GM21526 (cell line): ENCODE measurements at regions not wholly inside any gene's neighbourhood (a gene's known extent, or its start where the extent isn't known, plus 50 kb on each side); places are given as distances from the start of the nearest gene placed in this dataset.
"Not testable (repeated sequence)": the region's sequence is repeated elsewhere in the genome, so short reads cannot be mapped to it uniquely, and the experiment has no call there.

Experiments used
- ATAC-seq: cut with Tn5 transposase; IDR thresholded peaks from one replicate; pipeline ENCODE4 v1.9.1; 2021; ENCODE audit warnings: moderate library complexity; ENCODE audit not compliant: unreplicated experiment, low FRiP score

- ATAC-seq, result not testable (repeated sequence)
Observed at GRCh38 chr14:34381304-34381703, 80.7 kb downstream of the SPTSSA start.

GRCh38 chr14:34380471-34380845, 81.6 kb downstream of the SPTSSA start:
- ATAC-seq, result no peak

DNA sequence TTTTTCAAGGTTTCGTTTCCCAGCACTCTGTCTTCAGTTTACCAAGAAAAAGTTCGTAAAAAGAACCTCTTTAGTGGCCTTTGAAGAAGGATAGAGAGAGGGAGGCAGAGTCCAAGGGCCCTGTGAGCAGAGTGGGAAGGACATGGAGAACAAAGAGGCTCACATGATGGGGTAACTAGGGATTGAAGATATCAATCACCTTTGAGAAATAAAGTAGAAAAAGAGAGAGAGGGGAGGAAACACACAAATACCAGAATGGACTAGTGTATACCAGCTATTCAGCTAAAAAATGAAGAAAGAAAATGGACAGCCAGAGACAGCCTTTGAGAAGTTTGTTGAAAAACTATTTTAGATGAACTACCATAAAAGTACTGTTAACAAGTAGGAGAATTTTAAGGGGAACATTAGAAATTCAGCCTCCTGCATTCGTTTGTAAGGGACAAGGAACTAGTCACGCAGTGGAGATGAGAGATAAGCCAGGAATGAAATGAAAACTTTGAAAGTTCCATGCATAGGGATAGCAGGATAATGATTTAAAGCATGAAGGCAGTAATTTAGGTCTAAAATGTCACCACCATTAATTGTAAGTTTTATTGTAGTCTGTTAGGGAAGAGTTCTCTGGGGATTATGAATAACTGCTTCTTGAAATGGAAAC, 82.1 kb downstream of the SPTSSA start:
- ATAC-seq, result no peak

- ATAC-seq, result no peak
Observed at GRCh38 chr14:34376649-34377267, 85.3 kb downstream of the SPTSSA start.

DNA sequence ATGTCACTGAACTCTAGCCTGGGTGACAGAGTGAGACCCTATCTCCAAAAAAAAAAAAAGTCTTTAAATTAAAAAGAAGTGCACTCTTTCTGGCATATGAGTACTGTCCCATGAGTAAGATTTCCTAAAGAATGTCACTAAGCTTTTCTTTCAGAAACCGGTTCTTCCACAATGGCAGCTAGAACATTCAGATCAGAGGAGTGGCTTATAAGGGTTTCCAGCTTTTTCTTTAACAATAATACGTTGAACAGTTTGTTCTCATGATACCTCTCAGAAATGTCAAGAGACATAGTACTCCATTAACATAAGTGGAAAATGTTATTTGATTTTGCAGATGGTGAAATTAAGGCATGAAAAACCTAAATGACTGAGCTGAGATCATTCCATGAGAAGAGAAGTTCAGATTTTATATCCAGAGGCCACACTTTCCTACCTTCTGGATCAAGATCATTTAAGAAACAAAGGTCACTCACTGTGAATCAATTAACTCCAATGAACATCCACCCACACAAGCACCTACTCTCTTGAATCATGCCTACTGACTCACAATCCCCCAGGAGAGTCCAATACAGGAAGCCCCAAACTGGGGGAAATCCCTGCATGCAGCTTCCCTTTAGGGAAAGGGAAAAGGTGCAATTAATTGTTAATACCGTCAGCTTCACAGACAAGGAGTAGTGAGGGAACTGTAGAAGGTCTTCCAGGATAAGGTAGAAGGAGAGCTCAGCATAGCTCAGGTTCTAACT, 86.9 kb downstream of the SPTSSA start:
- ATAC-seq, result no peak

- ATAC-seq, result no peak
Observed at GRCh38 chr14:34373191-34373590, 88.8 kb downstream of the SPTSSA start.

- no peak for ATAC-seq
Observed at GRCh38 chr14:34372786-34373185, 89.3 kb downstream of the SPTSSA start.

- ATAC-seq, result no peak
Observed at GRCh38 chr14:34369648-34370030, 92.4 kb downstream of the SPTSSA start.

GRCh38 chr14:34368971-34369647, 92.9 kb downstream of the SPTSSA start:
- ATAC-seq, result no peak

DNA sequence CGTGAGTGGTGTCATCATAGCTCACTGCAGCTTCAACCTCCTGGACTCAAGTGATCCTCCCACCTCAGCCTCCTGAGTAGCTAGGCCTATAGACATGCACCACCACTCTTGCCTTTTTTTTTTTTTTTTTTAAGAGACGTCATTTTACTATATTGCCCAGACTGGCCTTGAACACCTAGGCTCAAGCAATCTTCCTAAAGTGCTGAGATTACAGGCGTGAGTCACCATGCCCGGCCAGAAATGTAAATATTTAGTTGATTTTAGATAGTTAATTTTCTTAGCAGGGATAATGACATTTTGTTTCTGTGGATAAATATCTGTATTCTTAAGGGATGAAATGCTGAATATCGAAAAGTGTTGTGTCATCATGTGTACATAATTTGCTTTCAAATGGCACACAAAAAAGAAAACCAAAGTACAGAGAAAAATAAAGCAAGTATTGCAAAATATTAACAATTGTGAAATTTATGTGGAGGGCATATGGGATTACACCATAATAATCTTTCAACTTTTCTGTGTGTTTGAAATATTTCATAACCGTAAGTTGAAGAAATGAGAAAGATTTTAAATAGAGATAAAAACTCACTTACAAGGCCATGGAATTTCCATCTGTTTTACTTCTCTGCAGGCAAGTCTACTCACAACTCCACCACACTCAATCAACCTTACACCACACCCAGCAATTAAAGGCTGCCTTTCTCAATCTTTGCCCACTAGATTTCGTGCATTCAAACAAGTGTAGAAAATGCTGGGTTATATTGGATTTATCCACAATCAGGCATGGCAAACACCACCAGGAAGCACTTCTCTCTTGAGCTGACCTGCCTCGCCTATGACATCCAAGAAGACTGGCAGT, 93.7 kb downstream of the SPTSSA start:
- no peak for ATAC-seq

DNA sequence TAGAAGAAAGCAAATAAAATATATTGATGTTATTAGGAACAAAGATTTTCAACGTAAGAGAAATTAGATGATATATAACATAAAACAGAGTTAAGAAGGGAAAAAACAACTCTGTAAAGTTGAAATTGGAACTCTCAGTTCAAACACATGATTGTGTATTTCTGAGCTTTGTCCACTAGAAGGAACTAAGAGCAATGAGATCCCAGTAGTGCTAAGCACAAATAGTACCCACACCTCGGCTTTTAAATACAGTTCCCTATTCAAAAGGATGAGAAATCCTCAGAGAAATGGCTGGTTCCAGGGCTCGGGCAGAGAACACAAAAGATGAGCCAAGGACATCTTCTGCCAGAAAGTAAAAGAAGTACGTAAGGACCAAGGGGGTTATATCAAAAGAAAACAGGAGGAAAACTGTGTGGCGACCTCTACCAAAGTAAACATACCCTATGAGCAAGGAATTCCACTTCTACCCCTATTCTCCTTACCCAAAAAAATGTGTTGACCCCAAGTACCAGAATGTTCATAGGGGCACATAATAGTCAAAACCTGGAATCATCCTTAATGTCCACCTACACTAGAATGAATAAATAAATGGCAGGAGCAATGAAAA, 96.6 kb downstream of the SPTSSA start:
- no peak for ATAC-seq

GRCh38 chr14:34364201-34364600, 97.8 kb downstream of the SPTSSA start:
- no peak for ATAC-seq

- ATAC-seq, result no peak
Observed at GRCh38 chr14:34363733-34364134, 98.3 kb downstream of the SPTSSA start.

DNA sequence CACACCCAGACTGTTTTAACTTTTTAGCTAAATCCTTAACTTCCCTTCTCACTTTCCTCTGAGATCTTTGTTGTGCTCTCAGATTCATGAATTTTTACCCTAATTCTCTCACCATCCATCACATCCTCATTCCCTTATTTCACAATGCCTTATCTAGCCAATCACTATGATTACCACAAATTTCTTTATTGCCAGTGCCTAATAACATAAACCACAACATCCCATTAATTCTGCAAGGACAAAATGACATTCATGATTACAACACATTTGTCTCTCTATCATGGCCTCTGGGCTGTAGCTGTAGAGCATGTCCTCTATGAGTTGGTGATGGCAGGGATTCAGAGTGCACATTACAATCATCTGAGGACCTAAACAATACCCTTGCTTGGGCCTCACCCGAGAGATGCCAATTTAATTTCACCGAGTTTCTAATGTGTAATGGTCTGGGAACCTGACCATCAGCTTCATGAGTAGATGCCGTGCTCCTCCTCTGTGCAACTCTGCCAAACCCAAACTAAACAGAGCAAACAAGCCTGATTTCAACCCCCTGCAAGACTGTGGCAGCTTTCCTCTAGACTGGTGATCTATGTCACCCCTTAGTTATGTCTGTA, 99.3 kb downstream of the SPTSSA start:
- no peak for ATAC-seq

DNA sequence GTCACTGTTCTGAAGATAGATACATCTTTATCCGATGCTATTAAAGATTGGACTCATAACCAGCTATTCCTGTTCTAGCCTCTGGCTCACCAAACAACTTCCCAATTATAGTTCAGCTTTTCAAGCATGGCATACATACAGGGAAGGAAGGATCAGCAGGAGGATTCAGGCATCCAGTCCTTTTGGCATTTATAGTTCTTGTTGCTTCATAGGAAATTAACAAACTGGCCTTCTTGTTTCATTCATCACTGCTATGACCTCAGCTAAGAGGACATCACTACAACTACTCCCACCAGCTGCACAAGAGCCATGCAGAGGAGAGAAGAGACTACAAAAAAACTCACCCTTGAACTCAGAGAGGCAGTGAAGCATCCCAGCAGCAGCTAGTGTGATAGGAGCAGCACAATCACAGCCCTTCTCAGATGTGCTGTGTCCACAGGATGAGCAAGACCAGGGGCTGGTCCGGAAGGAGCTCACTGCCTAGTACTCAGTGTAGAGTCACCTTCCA, 100.5 kb downstream of the SPTSSA start:
- no peak for ATAC-seq

DNA sequence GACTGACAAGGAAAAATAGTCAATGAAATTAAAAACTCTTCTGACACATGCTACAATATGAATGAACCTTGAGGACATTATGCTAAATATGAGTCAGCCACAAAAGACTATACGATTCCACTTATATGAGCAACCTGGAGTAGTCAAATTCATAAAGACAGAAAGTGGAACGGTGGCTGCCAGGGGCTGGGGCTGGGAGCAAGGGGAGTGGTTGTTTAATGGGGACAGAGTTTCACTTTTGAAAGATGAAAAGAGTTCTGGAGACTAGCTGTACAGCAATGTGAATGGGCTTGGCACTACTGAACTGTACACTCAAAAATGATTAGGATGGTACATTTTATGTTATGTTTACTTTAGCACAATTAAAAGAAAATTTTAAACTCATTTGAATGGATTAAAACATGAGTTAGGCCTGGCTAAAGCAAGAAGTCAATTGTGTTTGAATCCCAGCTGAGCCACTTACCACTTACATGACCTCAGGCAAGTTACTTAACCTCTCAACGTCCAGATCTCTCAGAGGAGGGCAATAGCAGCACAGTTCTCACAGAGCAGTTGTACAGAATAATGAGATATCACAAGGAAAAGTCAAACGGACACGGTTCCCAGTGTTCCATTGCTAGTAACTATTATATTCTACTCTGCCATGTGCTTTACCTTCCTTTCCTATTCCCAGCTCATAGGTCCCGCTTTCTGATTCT, 102.5 kb downstream of the SPTSSA start:
- ATAC-seq, result no peak

DNA sequence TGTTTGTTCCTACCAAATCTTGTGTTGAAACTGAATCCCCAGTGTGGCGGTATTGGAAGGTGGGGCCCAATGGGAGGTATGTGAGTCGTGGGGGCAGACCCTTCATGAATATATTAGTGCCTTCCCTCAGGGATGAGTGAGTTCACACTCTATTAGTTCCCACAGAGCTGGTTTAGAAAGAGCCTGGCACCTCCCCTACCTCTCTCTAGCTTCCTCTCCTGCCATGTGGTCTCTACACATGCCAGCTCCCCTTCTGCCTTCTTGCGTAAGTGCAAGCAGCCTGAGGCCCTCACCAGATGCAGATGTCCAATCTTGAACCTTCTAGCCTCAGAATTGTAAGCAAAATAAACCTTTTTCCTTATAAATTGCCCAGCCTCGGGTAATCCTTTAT, 105.8 kb downstream of the SPTSSA start:
- ATAC-seq, result no peak

DNA sequence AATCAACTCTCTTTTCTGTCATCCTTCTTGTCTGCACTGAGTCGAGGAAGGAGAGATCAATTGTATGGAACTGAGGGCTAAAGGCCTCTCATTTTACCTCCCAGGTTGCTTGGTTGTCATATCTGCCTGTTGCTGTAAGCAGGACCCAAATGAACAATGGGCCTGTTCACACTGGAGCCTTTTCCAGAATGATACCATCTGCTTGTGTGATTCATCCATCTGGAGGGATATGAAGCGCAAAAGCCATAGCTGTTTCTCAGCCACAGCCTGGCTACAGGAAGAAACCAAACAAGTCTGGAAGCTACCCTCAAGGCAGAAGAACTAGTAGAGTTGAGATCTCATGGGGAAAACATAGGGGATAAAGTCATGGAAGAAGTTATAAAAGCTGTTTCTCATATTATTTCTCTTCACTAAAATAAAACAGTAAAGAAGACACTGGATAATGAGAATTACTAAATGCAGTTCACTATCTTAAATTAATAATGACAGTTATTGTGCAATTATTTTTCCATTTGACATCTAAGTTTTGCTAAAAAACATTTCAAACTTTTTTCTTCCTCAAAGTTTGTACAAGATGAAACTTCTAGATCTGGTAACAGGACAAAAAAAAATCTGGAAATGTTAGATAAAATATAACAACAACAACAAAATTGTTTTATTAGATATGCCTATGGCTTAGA, 106.3 kb downstream of the SPTSSA start:
- ATAC-seq, result no peak
